ENCODE measurements at regions not wholly inside any gene's neighbourhood (a gene's known extent, or its start where the extent isn't known, plus 50 kb on each side); places are given as distances from the start of the nearest gene placed in this dataset.

DNA sequence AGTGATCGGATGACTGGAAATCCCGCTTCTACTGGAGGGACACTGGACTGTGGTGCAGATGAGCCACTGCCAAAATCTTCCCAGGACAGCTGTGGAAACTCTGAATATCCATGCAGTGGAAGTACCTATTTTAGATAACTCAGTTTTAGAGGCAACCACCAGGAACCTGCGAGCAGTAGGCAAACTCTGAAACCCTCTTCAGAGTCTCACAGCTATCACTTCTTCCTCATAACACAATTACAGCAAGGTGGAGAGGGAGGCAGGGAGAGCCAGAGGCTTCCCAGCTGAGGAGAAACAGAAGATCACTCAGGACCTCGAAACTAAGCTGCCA lies 322.8 kb upstream of the NT5E start:
- Histone ChIP-seq H2BK20ac (ENCODE audit: low read depth, low read length) (no peak overlapping the region), H3K14ac (replicated peaks; ENCODE audit: low read depth, low read length) (no peak overlapping the region), H2BK5ac (ENCODE audit: low read depth, low read length, poor library complexity, severe bottlenecking) (no peak overlapping the region), H3K4me1 (ENCODE audit: control insufficient read depth, insufficient read depth, low read length) (no peaks in the 10 kb centered on the region), H3K56ac (ENCODE audit: extremely low read depth, insufficient read depth, low read length) (no peak overlapping the region), H2AK9ac (replicated peaks; ENCODE audit: low read depth, low read length, poor library complexity) (no peak overlapping the region), H3K23ac (ENCODE audit: low read depth, low read length) (no peak overlapping the region), H3K9me1 (ENCODE audit: insufficient read depth, low read length) (no peaks in the 10 kb centered on the region), H3K79me1 (ENCODE audit: low read depth in 1 of 2, low read length in 2 of 2) (no peaks in the 10 kb centered on the region), H2BK120ac (ENCODE audit: low read depth, low read length) (no peak overlapping the region), H3K9me3 (ENCODE audit: control insufficient read depth, insufficient read depth, low read length) (no peaks in the 10 kb centered on the region), H2BK15ac (ENCODE audit: low read depth, low read length) (no peak overlapping the region), H3K27ac (ENCODE audit: insufficient read depth, low read length) (no peak overlapping the region), H4K20me1 (ENCODE audit: insufficient read depth, low read length) (no peaks in the 10 kb centered on the region; the same call in 1 of the 2 replicates), H4K8ac (ENCODE audit: low read depth in 2 of 2, low read length in 2 of 2) (no peak overlapping the region), H4K5ac (ENCODE audit: low read depth, low read length) (no peak overlapping the region), H3K36me3 (ENCODE audit: control insufficient read depth, insufficient read depth, low read length) (no peaks in the 10 kb centered on the region), H2AFZ (replicated peaks; ENCODE audit: low read length, poor library complexity) (peak overlapping the region; percentile 65), H3K4me2 (ENCODE audit: low read depth, low read length) (no peak overlapping the region), H3K4ac (ENCODE audit: low read depth, low read length) (no peak overlapping the region), H3K27me3 (ENCODE audit: control insufficient read depth, insufficient read depth, low read length) (no peaks in the 10 kb centered on the region), H3K18ac (ENCODE audit: low read depth, low read length) (no peak overlapping the region), H2AK5ac (ENCODE audit: low read depth, low read length) (no peak overlapping the region), H3K9ac (ENCODE audit: low read depth, low read length) (no peak overlapping the region), H3K4me3 (ENCODE audit: insufficient read depth, low read depth, low read length) (no peak overlapping the region), H4K91ac (ENCODE audit: insufficient read depth, low read depth, low read length) (no peak overlapping the region)
- ChIA-PET POLR2A (ENCODE audit: unreplicated experiment) (no interaction called here), CTCF (no interaction called here)
- ATAC-seq (ENCODE audit: low read depth) (no peak), DNase-seq (no peak)
- TF ChIP-seq CEBPB (IDR thresholded peaks at IDR 0.05; ENCODE audit: low read depth, low read length) (no peak), CHD1 (IDR thresholded peaks at IDR 0.05; ENCODE audit: low read depth, low read length) (no peak), RCOR1 (IDR thresholded peaks at IDR 0.05; ENCODE audit: insufficient replicate concordance, low read length) (no peak), SMC3 (IDR thresholded peaks at IDR 0.05; ENCODE audit: low read depth, low read length) (no peak), FOS (IDR thresholded peaks at IDR 0.05; ENCODE audit: low read depth, low read length) (no peak), MAZ (IDR thresholded peaks at IDR 0.05; ENCODE audit: borderline replicate concordance, low read depth, low read length) (no peak), NFE2L2 (IDR thresholded peaks at IDR 0.05; ENCODE audit: low read depth, low read length) (no peak), MXI1 (IDR thresholded peaks at IDR 0.05; ENCODE audit: borderline replicate concordance, low read depth, low read length) (no peak), RFX5 (IDR thresholded peaks at IDR 0.05; ENCODE audit: low read depth, low read length) (no peak), MAFK (IDR thresholded peaks at IDR 0.05; ENCODE audit: low read depth, low read length) (no peak), RAD21 (IDR thresholded peaks at IDR 0.05; ENCODE audit: low read length) (no peak)
- WGBS, 2 experiments (ENCODE audit: extremely low coverage in 2 of 2, insufficient read length in 1 of 2), result 80% methylated on average over 1 of the region's 4 CpGs; no CpG with 5 or more reads in 1 of the 2 experiments
- intact Hi-C loops (cut with micrococcal nuclease) (loop anchor here (10.0 kb wide), 1 partner anchor 702 kb away; no protein-coding TSS in a partner anchor), dilution Hi-C loops (cut with HindIII; ENCODE audit: low sequenced_read_pairs, unreplicated experiment) (no loop called here), in situ Hi-C loops (cut with MboI; ENCODE audit: low sequenced_read_pairs) (no loop called here)
- BruUV-seq (replicated peaks), result no TSS peak

Data from IMR-90 (cell line).